K562 (cell line): ENCODE measurements at regions not wholly inside any gene's neighbourhood (a gene's known extent, or its start where the extent isn't known, plus 50 kb on each side); places are given as distances from the start of the nearest gene placed in this dataset.

Experiments
- ATAC-seq: fragments of 200-7000 bp; cut with Tn5 transposase; 3 replicates; pipeline ENCODE4 v1.9.1; 2020; ENCODE audit warnings: moderate library complexity
- BruUV-seq: library from RNA; stranded (reverse); fragments of 400-500 nt; replicated peaks from 2 replicates; lab custom pipeline; 2021; lab: Mats Ljungman, UMichigan
- CTCF ChIA-PET: fragments of 300-600 bp; formaldehyde crosslinking; extraction: SDS; loops from one replicate; lab custom pipeline; 2021; ENCODE audit warnings: low intra/inter-chr PET ratio; lab: Yijun Ruan, JAX
- POLR2A ChIA-PET: fragments of 300-600, 350-650 bp; sonication (Branson Sonifier 250); formaldehyde crosslinking; extraction: SDS; loops from one replicate; lab custom pipeline; 2021; ENCODE audit warnings: antibody characterized with exemption, inconsistent platforms; lab: Yijun Ruan, JAX
- DNase-seq, 4 experiments: peaks; one replicate each; pipeline versions ENCODE4 v3.0.0 to v3.0.0-alpha.2; 2011 to 2018; ENCODE audit warnings: low spot score in 3 of 4, mixed read lengths in 3 of 4; ENCODE audit errors: extremely low read depth in 1 of 4
- FAIRE-seq: peaks from 2 replicates; lab custom pipeline; 2011; peaks lifted over from hg19 to GRCh38; lab: Jason Lieb, UNC
- H2AFZ ChIP-seq: 2 replicates; pipeline ENCODE4 v1.6.0; 2011; ENCODE audit warnings: low read depth, low read length, control low read depth, inconsistent platforms
- H3K27ac ChIP-seq: fragments of 200-600 bp; 3 replicates; pipeline ENCODE4 v1.8.0; 2011; ENCODE audit warnings: low read depth, mild to moderate bottlenecking, control low read depth, inconsistent platforms, low read length, moderate library complexity, mixed read lengths; ENCODE audit errors: extremely low read depth
- H3K27me3 ChIP-seq, 2 experiments: fragments of 300-600 bp in 1 of 2; 2 replicates in 1 of 2; 3 replicates in 1 of 2; pipeline versions ENCODE4 v1.6.0 to v1.8.0; 2011; ENCODE audit warnings: inconsistent platforms in 2 of 2, low read length in 2 of 2, mild to moderate bottlenecking in 1 of 2, mixed read lengths in 1 of 2, moderate library complexity in 1 of 2; ENCODE audit not compliant: control insufficient read depth in 2 of 2, insufficient read depth in 2 of 2
- H3K36me3 ChIP-seq: fragments of 300-600 bp; 3 replicates; pipeline ENCODE4 v1.8.0; 2011; ENCODE audit warnings: mild to moderate bottlenecking, low read length, inconsistent platforms; ENCODE audit not compliant: control insufficient read depth, insufficient read depth
- H3K4me1 ChIP-seq, 2 experiments: fragments of 200-600 bp in 1 of 2; replicated peaks in 1 of 2; 2 replicates in 1 of 2; 3 replicates in 1 of 2; pipeline versions ENCODE4 v1.5.1 to v1.8.0; 2011; ENCODE audit warnings: inconsistent platforms in 2 of 2, low read length in 2 of 2, mild to moderate bottlenecking in 1 of 2, mixed read lengths in 1 of 2, moderate library complexity in 1 of 2; ENCODE audit not compliant: control insufficient read depth in 2 of 2, insufficient read depth in 2 of 2
- H3K4me2 ChIP-seq: 2 replicates; pipeline ENCODE4 v1.6.1; 2011; ENCODE audit warnings: low read length, control low read depth, inconsistent platforms, mixed read lengths; ENCODE audit not compliant: insufficient read depth
- H3K4me3 ChIP-seq: fragments of 200-600 bp; sonication (generic), shearing (Covaris generic); 2 replicates; pipeline ENCODE4 v1.5.1; 2016; ENCODE audit warnings: control low read depth, inconsistent platforms
- H3K79me2 ChIP-seq: fragments of 200-600 bp; 3 replicates; pipeline ENCODE4 v1.8.0; 2011; ENCODE audit warnings: low read length, inconsistent platforms; ENCODE audit not compliant: control insufficient read depth, insufficient read depth
- H3K9ac ChIP-seq, 2 experiments: 2 replicates each; pipeline versions ENCODE4 v1.6.0 to v1.6.1; 2011; ENCODE audit warnings: low read depth in 2 of 2, low read length in 2 of 2, control low read depth in 1 of 2, inconsistent platforms in 1 of 2, mild to moderate bottlenecking in 1 of 2, mixed read lengths in 1 of 2; ENCODE audit not compliant: insufficient read depth in 1 of 2
- H3K9me1 ChIP-seq: one replicate; pipeline ENCODE4 v1.6.0; 2011; ENCODE audit warnings: inconsistent platforms, mild to moderate bottlenecking, low read length, moderate library complexity; ENCODE audit not compliant: control insufficient read depth, insufficient read depth
- H3K9me3 ChIP-seq: replicated peaks from 2 replicates; pipeline ENCODE4 v1.5.1; 2011; ENCODE audit warnings: low read depth, low read length, inconsistent platforms; ENCODE audit not compliant: control insufficient read depth, insufficient read depth
- H4K20me1 ChIP-seq: replicated peaks from 2 replicates; pipeline ENCODE4 v1.6.1; 2011; ENCODE audit warnings: low read length, inconsistent platforms, mixed read lengths; ENCODE audit not compliant: control insufficient read depth, insufficient read depth
- ADNP ChIP-seq: fragments of 200-800 bp; sonication (Bioruptor generic); IDR thresholded peaks from 2 replicates; pipeline ENCODE4 v1.6.1; 2016; ENCODE audit warnings: missing genetic modification characterization, missing compliant biosample characterization
- CCAR2 ChIP-seq: fragments of 200-400 bp; formaldehyde crosslinking; IDR thresholded peaks from 2 replicates; pipeline ENCODE4 v1.6.1; 2017; ENCODE audit warnings: mild to moderate bottlenecking, low read depth, low read length
- CTCFL ChIP-seq: IDR thresholded peaks from 2 replicates; pipeline ENCODE4 v1.6.1; 2011; ENCODE audit warnings: borderline replicate concordance, low read depth, mild to moderate bottlenecking, moderate library complexity, low read length; ENCODE audit not compliant: insufficient read depth, poor library complexity, severe bottlenecking
- E2F6 ChIP-seq, 2 experiments: IDR thresholded peaks; 2 replicates each; pipeline ENCODE4 v1.6.1; 2011; ENCODE audit warnings: borderline replicate concordance in 1 of 2, control low read depth in 1 of 2, low read depth in 1 of 2, low read length in 1 of 2, mild to moderate bottlenecking in 1 of 2, mixed read lengths in 1 of 2, moderate library complexity in 1 of 2; ENCODE audit not compliant: insufficient read depth in 1 of 2, insufficient read length in 1 of 2, poor library complexity in 1 of 2, severe bottlenecking in 1 of 2; ENCODE audit errors: extremely low read depth in 1 of 2
- E4F1 ChIP-seq: fragments of 250-450 bp; sonication (Bioruptor Pico); IDR thresholded peaks from 2 replicates; pipeline ENCODE4 v1.5.0; 2021; ENCODE audit warnings: mild to moderate bottlenecking, borderline replicate concordance
- FIP1L1 ChIP-seq: fragments of 200-400 bp; formaldehyde crosslinking; IDR thresholded peaks from 2 replicates; pipeline ENCODE4 v1.6.1; 2018; ENCODE audit warnings: mild to moderate bottlenecking, low read depth, low read length; ENCODE audit not compliant: poor library complexity, severe bottlenecking
- RBM34 ChIP-seq: fragments of 200-400 bp; formaldehyde crosslinking; IDR thresholded peaks from 2 replicates; pipeline ENCODE4 v1.6.1; 2018; ENCODE audit warnings: low read length, borderline replicate concordance; ENCODE audit not compliant: insufficient read depth
- SMARCA4 ChIP-seq: fragments of 450-650 bp; IDR thresholded peaks from 2 replicates; pipeline ENCODE4 v1.6.1; 2016
- STAT6 ChIP-seq: sonication (generic); formaldehyde crosslinking; IDR thresholded peaks from 2 replicates; pipeline ENCODE4 v1.8.1; 2023; ENCODE audit warnings: mild to moderate bottlenecking, missing genetic modification reagents
- TRIM28 ChIP-seq: fragments of 450-650 bp; IDR thresholded peaks from 2 replicates; pipeline ENCODE4 v1.6.1; 2017
- ZNF197 ChIP-seq: fragments of 200-800 bp; sonication (Bioruptor generic); IDR thresholded peaks from 2 replicates; pipeline ENCODE4 v1.6.1; 2016; ENCODE audit warnings: low read depth, missing genetic modification characterization, missing compliant biosample characterization
- ZNF436 ChIP-seq: fragments of 250-450, 450-650 bp; sonication (Bioruptor Pico); formaldehyde crosslinking; IDR thresholded peaks from 2 replicates; pipeline ENCODE4 v1.7.0; 2020; ENCODE audit warnings: mild to moderate bottlenecking
- WGBS: fragments of 100-300 bp; shearing (Covaris generic); methylation state at CpG from one replicate; pipeline ENCODE4 v1.1.6; 2016; ENCODE audit warnings: low coverage, mixed read lengths; ENCODE audit not compliant: insufficient coverage; ENCODE audit errors: missing lambda C conversion rate; 5-methylcytosine and 5-hydroxymethylcytosine counted together
- in situ Hi-C: fragments of 300-500 bp; cut with MboI; formaldehyde crosslinking; loops from 4 replicates; pipeline ENCODE4 v1.15.0; 2018; ENCODE audit warnings: inconsistent platforms, mixed read lengths
- intact Hi-C: fragments of 100-400 bp; cut with micrococcal nuclease; formaldehyde crosslinking; loops from 2 replicates; pipeline ENCODE4 v1.14.2; 2022

GRCh38 chr12:13839365-13840336 lies 141.8 kb downstream of the GRIN2B start:
- in situ Hi-C loops = no loop called here
- WGBS = 0% methylated on average over 11 of the region's 11 CpGs
- Histone ChIP-seq H4K20me1 (no peaks in the 10 kb centered on the region), H3K4me1 (no peaks in the 10 kb centered on the region), H3K9me3 (no peaks in the 10 kb centered on the region), H3K27me3 (no peaks in the 10 kb centered on the region), H3K36me3 (no peaks in the 10 kb centered on the region), H3K79me2 (no peaks in the 10 kb centered on the region), H3K4me2 (no peak overlapping the region), H2AFZ (no peak overlapping the region), H3K9ac (no peak overlapping the region), H3K9me1 (no peaks in the 10 kb centered on the region), H3K27ac (no peak overlapping the region), H3K4me3 (no peak overlapping the region)
- FAIRE-seq (no peak), ATAC-seq (no peak), DNase-seq (no peak)
- POLR2A ChIA-PET = interaction anchor here (0.6 kb wide), 1 partner anchor 140 kb away, joined by 3 read pairs; no protein-coding TSS in a partner anchor
- CTCF ChIA-PET = no interaction called here
- BruUV-seq = no TSS peak
- intact Hi-C loops = no loop called here
- TF ChIP-seq E2F6 (IDR thresholded peaks at IDR 0.05; ENCODE audit: borderline replicate concordance in 1 of 2, extremely low read depth in 1 of 2, insufficient read depth in 1 of 2, insufficient read length in 1 of 2, low read depth in 1 of 2, low read length in 1 of 2, poor library complexity in 1 of 2, severe bottlenecking in 1 of 2) = no peak
- no peak for TF ChIP-seq CCAR2
- no peak for TF ChIP-seq CTCFL
- TF ChIP-seq ZNF436 (CRISPR knock-in tag) = no peak
- TF ChIP-seq SMARCA4 = no peak
- no peak for TF ChIP-seq E4F1 (CRISPR knock-in tag)
- no peak for TF ChIP-seq ZNF197
- no peak for TF ChIP-seq FIP1L1
- no peak for TF ChIP-seq ADNP (tag)
- TF ChIP-seq RBM34 = no peak
- TF ChIP-seq STAT6 (CRISPR knock-in tag) = no peak
- no peak for TF ChIP-seq TRIM28
